HG03354 (cell line): ENCODE measurements at regions not wholly inside any gene's neighbourhood (a gene's known extent, or its start where the extent isn't known, plus 50 kb on each side); places are given as distances from the start of the nearest gene placed in this dataset.

ENCODE experiments used
- ATAC-seq: cut with Tn5 transposase; IDR thresholded peaks from one replicate; pipeline ENCODE4 v1.9.1; 2021; ENCODE audit warnings: mild to moderate bottlenecking; ENCODE audit not compliant: unreplicated experiment, poor library complexity, severe bottlenecking

- ATAC-seq: no peak
Observed at GRCh38 chr12:83196694-83197350, 510.1 kb downstream of the TMTC2 start.

- no peak for ATAC-seq
Observed at GRCh38 chr12:83190631-83191390, 504.1 kb downstream of the TMTC2 start.

GRCh38 chr12:83186419-83186818 is 499.7 kb downstream of the TMTC2 start:
- ATAC-seq: no peak

- ATAC-seq: no peak
Observed at GRCh38 chr12:83185241-83185640, 498.5 kb downstream of the TMTC2 start.
